GM23338 (cell line): ENCODE measurements at regions not wholly inside any gene's neighbourhood (a gene's known extent, or its start where the extent isn't known, plus 50 kb on each side); places are given as distances from the start of the nearest gene placed in this dataset.

Experiments
- ATAC-seq: fragments of 200-7000 bp; cut with Tn5 transposase; 3 replicates; pipeline ENCODE4 v1.9.1; 2020
- DNase-seq: peaks from one replicate; pipeline ENCODE4 v3.0.0-alpha.2; 2015; ENCODE audit warnings: low spot score
- H2AFZ ChIP-seq: fragments of 200-600 bp; sonication (generic); 2 replicates; pipeline ENCODE4 v1.8.0; 2016; ENCODE audit warnings: antibody characterized with exemption, mild to moderate bottlenecking, moderate library complexity
- H3F3A ChIP-seq: fragments of 200-600 bp; sonication (generic); replicated peaks from 2 replicates; pipeline ENCODE4 v1.8.0; 2017; ENCODE audit warnings: antibody characterized with exemption, mixed run types, low read depth
- H3K27ac ChIP-seq: fragments of 200-600 bp; sonication (generic); 2 replicates; pipeline ENCODE4 v1.6.1; 2016; ENCODE audit warnings: low read depth
- H3K27me3 ChIP-seq: fragments of 200-600 bp; sonication (generic); 2 replicates; pipeline ENCODE4 v1.8.0; 2016; ENCODE audit warnings: mild to moderate bottlenecking, mixed run types, moderate library complexity; ENCODE audit not compliant: insufficient read depth
- H3K36me3 ChIP-seq: fragments of 200-600 bp; sonication (generic); 2 replicates; pipeline ENCODE4 v1.8.0; 2016; ENCODE audit warnings: mild to moderate bottlenecking; ENCODE audit not compliant: insufficient read depth
- H3K4me1 ChIP-seq: fragments of 200-600 bp; sonication (generic); 2 replicates; pipeline ENCODE4 v1.8.0; 2016; ENCODE audit warnings: mild to moderate bottlenecking, moderate library complexity; ENCODE audit not compliant: insufficient read depth
- H3K4me2 ChIP-seq: fragments of 200-600 bp; sonication (generic); 2 replicates; pipeline ENCODE4 v1.7.1; 2017; ENCODE audit warnings: mixed run types
- H3K4me3 ChIP-seq: fragments of 200-600 bp; sonication (generic); 2 replicates; pipeline ENCODE4 v1.6.1; 2016; ENCODE audit warnings: mixed run types
- H3K79me2 ChIP-seq: fragments of 200-600 bp; sonication (generic); replicated peaks from 2 replicates; pipeline ENCODE4 v1.8.0; 2017; ENCODE audit warnings: mild to moderate bottlenecking; ENCODE audit not compliant: insufficient read depth
- H3K9me2 ChIP-seq: fragments of 200-600 bp; sonication (generic); 2 replicates; pipeline ENCODE4 v1.8.0; 2017; ENCODE audit not compliant: insufficient read depth
- H4K20me1 ChIP-seq: fragments of 200-600 bp; sonication (generic); replicated peaks from 2 replicates; pipeline ENCODE4 v1.8.0; 2017; ENCODE audit warnings: mild to moderate bottlenecking; ENCODE audit not compliant: insufficient read depth
- H3K27ac Mint-ChIP-seq: 2 replicates; pipeline ENCODE4 v1.8.0; 2020; ENCODE audit warnings: inconsistent platforms, mild to moderate bottlenecking, moderate library complexity, mixed read lengths
- H3K27me3 Mint-ChIP-seq: 3 replicates; pipeline ENCODE4 v1.8.0; 2022; ENCODE audit warnings: low read depth, mild to moderate bottlenecking, moderate library complexity, mixed read lengths, inconsistent platforms; ENCODE audit not compliant: insufficient read depth, poor library complexity
- H3K36me3 Mint-ChIP-seq: 3 replicates; pipeline ENCODE4 v1.8.0; 2021; ENCODE audit warnings: low read depth, mild to moderate bottlenecking, inconsistent platforms, moderate library complexity, mixed read lengths
- H3K4me1 Mint-ChIP-seq: 3 replicates; pipeline ENCODE4 v1.8.0; 2020; ENCODE audit warnings: mild to moderate bottlenecking, inconsistent platforms, mixed read lengths
- H3K4me3 Mint-ChIP-seq: 3 replicates; pipeline ENCODE4 v1.8.0; 2021; ENCODE audit warnings: moderate library complexity, mild to moderate bottlenecking, inconsistent platforms, mixed read lengths
- H3K9me3 Mint-ChIP-seq: 3 replicates; pipeline ENCODE4 v1.8.0; 2020; ENCODE audit warnings: moderate library complexity, mild to moderate bottlenecking, inconsistent platforms, mixed read lengths
- EZH2phosphoT487 ChIP-seq: fragments of 200-600 bp; sonication (generic); IDR thresholded peaks from one replicate; pipeline ENCODE4 v1.8.1; 2018; ENCODE audit warnings: antibody characterized with exemption; ENCODE audit not compliant: unreplicated experiment
- JUNB ChIP-seq: IDR thresholded peaks from one replicate; pipeline ENCODE4 v1.6.1; 2016; ENCODE audit warnings: antibody characterized with exemption; ENCODE audit not compliant: unreplicated experiment
- ZNF462 ChIP-seq: fragments of 250-450 bp; sonication (Bioruptor Pico); IDR thresholded peaks from 2 replicates; pipeline ENCODE4 v1.5.0; 2020; ENCODE audit warnings: mild to moderate bottlenecking, moderate library complexity
- TF ChIP-seq, protein P1 (sequence below), 2 experiments: fragments of 200-600 bp in 1 of 2; sonication (generic) in 1 of 2; conservative IDR thresholded peaks; 2 replicates each; pipeline versions ENCODE4 v1.5.1 to v1.6.1; 2016 to 2017; ENCODE audit warnings: antibody characterized with exemption in 2 of 2, low read depth in 2 of 2, mild to moderate bottlenecking in 2 of 2, moderate library complexity in 1 of 2

GRCh38 chr1:58155418-58156123, 391.0 kb downstream of the OMA1 start:
- Histone ChIP-seq H3K4me3 (no peak overlapping the region), H3K27ac (no peak overlapping the region), H3K36me3 (no peaks in the 10 kb centered on the region), H3K9me2 (no peaks in the 10 kb centered on the region), H3K27me3 (no peaks in the 10 kb centered on the region), H2AFZ (no peak overlapping the region), H3K79me2 (no peaks in the 10 kb centered on the region), H3F3A (no peaks in the 10 kb centered on the region), H4K20me1 (no peaks in the 10 kb centered on the region), H3K4me2 (no peak overlapping the region), H3K4me1 (peaks cover 26% of the 10 kb centered on the region)
- Mint-ChIP-seq H3K4me3 (no peak overlapping the region), H3K4me1 (peaks cover 12% of the 10 kb centered on the region), H3K9me3 (no peaks in the 10 kb centered on the region), H3K36me3 (no peaks in the 10 kb centered on the region), H3K27ac (no peak overlapping the region), H3K27me3 (no peaks in the 10 kb centered on the region)
- ATAC-seq: peak; percentile 71
- peak; percentile 87 for DNase-seq
- TF ChIP-seq, protein P1, sequence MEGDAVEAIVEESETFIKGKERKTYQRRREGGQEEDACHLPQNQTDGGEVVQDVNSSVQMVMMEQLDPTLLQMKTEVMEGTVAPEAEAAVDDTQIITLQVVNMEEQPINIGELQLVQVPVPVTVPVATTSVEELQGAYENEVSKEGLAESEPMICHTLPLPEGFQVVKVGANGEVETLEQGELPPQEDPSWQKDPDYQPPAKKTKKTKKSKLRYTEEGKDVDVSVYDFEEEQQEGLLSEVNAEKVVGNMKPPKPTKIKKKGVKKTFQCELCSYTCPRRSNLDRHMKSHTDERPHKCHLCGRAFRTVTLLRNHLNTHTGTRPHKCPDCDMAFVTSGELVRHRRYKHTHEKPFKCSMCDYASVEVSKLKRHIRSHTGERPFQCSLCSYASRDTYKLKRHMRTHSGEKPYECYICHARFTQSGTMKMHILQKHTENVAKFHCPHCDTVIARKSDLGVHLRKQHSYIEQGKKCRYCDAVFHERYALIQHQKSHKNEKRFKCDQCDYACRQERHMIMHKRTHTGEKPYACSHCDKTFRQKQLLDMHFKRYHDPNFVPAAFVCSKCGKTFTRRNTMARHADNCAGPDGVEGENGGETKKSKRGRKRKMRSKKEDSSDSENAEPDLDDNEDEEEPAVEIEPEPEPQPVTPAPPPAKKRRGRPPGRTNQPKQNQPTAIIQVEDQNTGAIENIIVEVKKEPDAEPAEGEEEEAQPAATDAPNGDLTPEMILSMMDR (conservative IDR thresholded peaks at IDR 0.05; ENCODE audit: low read depth in 2 of 2): peak; percentile 87 to 98
- TF ChIP-seq EZH2phosphoT487: no peak

DNA sequence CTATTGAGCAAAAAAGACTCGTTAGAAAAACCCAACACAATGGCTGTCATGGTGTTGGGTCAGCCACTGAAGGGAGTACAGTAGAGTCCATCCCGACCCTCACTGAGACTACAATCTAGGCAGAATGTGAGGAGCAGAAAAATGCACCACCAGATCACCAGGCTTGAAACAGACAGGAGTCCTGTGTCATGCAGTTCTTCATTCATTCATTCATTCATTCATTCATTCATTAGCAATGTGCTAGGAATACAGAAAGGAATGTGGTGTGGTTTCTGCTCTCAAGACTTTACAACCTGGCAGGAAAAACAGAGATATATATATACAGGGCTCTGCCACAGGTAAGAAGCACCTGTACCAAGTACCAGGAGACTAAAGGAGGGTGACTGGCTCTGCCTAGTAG, 392.3 kb downstream of the OMA1 start:
- Mint-ChIP-seq H3K27ac (no peak overlapping the region), H3K27me3 (no peaks in the 10 kb centered on the region), H3K9me3 (no peaks in the 10 kb centered on the region), H3K36me3 (no peaks in the 10 kb centered on the region), H3K4me1 (peaks cover 5% of the 10 kb centered on the region), H3K4me3 (no peak overlapping the region)
- H2AFZ ChIP-seq: no peak overlapping the region
- TF ChIP-seq JUNB: no peak
- no peak for TF ChIP-seq ZNF462 (CRISPR knock-in tag)
- no peaks in the 10 kb centered on the region for H3K79me2 ChIP-seq
- ATAC-seq (no peak), DNase-seq (no peak)
- H3K9me2 ChIP-seq: no peaks in the 10 kb centered on the region
- H3F3A ChIP-seq: no peaks in the 10 kb centered on the region
- no peaks in the 10 kb centered on the region for H4K20me1 ChIP-seq
- no peaks in the 10 kb centered on the region for H3K36me3 ChIP-seq
- H3K4me3 ChIP-seq: no peak overlapping the region
- H3K4me1 ChIP-seq: peaks cover 24% of the 10 kb centered on the region
- no peak overlapping the region for H3K4me2 ChIP-seq
- no peaks in the 10 kb centered on the region for H3K27me3 ChIP-seq
- no peak overlapping the region for H3K27ac ChIP-seq
